ENCODE measurements at regions not wholly inside any gene's neighbourhood (a gene's known extent, or its start where the extent isn't known, plus 50 kb on each side); places are given as distances from the start of the nearest gene placed in this dataset.

DNA sequence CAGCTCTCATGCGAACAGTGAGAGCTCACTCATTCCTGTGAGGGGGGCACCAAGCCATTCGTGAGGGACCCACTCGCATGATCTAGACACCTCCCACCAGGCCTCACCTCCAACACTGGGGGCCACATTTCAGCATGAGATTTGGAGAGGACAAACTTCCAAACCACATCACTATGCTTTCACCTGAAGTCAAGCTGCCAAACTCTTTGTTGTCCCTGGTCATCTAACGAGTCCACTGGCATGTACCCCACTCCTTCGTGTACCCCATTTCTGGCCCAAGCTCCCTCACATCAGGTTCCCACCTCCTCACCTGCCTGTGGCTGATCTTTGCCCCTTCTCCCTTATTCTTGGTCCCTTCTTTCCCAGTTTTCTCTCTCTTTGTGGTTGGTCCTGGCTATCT, 198.9 kb downstream of the ADAMTS15 start:
- Histone ChIP-seq H3K4me3 (no peak overlapping the region), H3K9me3 (no peaks in the 10 kb centered on the region), H3K27ac (no peak overlapping the region), H3K27me3 (no peaks in the 10 kb centered on the region), H3K36me3 (no peaks in the 10 kb centered on the region), H3K4me1 (ENCODE audit: insufficient read depth) (peaks cover 11% of the 10 kb centered on the region)
- intact Hi-C loops (cut with DNase I), result no loop called here
- WGBS, 3 donors, result 88 to 91% (median 89%) methylated on average over 5 of the region's 5 CpGs
- TF ChIP-seq, protein P1, sequence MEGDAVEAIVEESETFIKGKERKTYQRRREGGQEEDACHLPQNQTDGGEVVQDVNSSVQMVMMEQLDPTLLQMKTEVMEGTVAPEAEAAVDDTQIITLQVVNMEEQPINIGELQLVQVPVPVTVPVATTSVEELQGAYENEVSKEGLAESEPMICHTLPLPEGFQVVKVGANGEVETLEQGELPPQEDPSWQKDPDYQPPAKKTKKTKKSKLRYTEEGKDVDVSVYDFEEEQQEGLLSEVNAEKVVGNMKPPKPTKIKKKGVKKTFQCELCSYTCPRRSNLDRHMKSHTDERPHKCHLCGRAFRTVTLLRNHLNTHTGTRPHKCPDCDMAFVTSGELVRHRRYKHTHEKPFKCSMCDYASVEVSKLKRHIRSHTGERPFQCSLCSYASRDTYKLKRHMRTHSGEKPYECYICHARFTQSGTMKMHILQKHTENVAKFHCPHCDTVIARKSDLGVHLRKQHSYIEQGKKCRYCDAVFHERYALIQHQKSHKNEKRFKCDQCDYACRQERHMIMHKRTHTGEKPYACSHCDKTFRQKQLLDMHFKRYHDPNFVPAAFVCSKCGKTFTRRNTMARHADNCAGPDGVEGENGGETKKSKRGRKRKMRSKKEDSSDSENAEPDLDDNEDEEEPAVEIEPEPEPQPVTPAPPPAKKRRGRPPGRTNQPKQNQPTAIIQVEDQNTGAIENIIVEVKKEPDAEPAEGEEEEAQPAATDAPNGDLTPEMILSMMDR (IDR thresholded peaks at IDR 0.05), result no peak
- TF ChIP-seq POLR2A (IDR thresholded peaks at IDR 0.05) (no peak), EP300 (IDR thresholded peaks at IDR 0.05) (no peak)
- no peak for DNase-seq

DNA sequence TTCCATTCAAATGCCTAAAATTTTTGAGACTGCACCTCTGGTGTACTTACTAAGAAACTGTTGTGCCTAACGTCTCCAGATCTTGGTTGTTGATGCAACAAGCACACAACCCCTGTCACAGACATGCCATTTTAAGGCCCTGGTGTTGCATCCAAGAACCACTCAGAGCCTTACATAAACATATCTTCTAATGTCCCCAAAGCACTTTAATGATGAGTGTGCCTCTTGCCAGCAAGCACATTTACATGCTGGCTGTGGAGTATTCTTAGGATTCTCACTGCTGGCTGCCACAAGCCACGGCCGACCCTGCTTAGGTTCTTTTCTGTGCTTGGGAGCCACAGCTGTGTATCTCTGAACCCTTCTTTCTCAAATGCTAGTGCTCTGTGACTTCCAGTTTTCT, 201.4 kb downstream of the ADAMTS15 start:
- H3K4me1 ChIP-seq (ENCODE audit: insufficient read depth), result peaks cover 18% of the 10 kb centered on the region
- no peaks in the 10 kb centered on the region for H3K27me3 ChIP-seq
- DNase-seq, result no peak
- H3K27ac ChIP-seq, result no peak overlapping the region
- no peaks in the 10 kb centered on the region for H3K36me3 ChIP-seq
- TF ChIP-seq POLR2A (IDR thresholded peaks at IDR 0.05) (no peak), EP300 (IDR thresholded peaks at IDR 0.05) (no peak)
- TF ChIP-seq, protein P1 (IDR thresholded peaks at IDR 0.05), result no peak
- intact Hi-C loops (cut with DNase I), result no loop called here
- H3K9me3 ChIP-seq, result no peaks in the 10 kb centered on the region
- 83 to 91% (median 83%) methylated on average over 3 of the region's 3 CpGs for WGBS, 3 donors
- H3K4me3 ChIP-seq, result no peak overlapping the region

DNA sequence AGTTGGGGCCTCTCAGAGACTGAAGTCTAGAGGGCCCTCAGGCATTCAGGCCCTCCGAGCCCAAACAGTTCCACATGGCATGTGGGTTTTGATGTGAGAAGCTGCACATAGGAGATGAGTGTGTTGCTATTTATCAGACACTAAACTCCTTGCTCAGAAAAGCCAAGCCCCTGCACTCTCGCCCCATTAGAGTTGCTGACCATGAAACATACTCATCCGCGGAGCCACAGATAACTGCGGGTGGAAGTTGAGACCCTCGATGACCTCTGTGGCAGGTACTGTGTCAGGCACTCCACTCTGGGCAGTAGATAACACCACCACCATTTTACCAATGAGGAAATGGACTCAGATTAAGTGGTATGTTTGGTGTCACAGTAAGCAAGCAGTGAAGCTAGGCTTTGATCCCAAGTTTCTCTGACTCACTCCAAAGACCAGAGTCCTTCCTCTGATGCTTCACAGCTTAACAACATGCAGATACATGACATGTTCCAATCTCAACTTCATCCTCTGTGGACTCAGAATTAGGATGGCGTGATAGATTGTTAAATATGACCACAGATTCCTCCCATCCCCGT, 202.1 kb downstream of the ADAMTS15 start:
- Histone ChIP-seq H3K27ac (no peak overlapping the region), H3K27me3 (no peaks in the 10 kb centered on the region), H3K4me3 (no peak overlapping the region), H3K9me3 (no peaks in the 10 kb centered on the region), H3K36me3 (no peaks in the 10 kb centered on the region), H3K4me1 (ENCODE audit: insufficient read depth) (peaks cover 18% of the 10 kb centered on the region)
- WGBS, 3 donors, result 93 to 95% (median 94%) methylated on average over 8 of the region's 8 CpGs
- TF ChIP-seq POLR2A (IDR thresholded peaks at IDR 0.05) (no peak), EP300 (IDR thresholded peaks at IDR 0.05) (no peak)
- TF ChIP-seq, protein P1 (IDR thresholded peaks at IDR 0.05), result no peak
- intact Hi-C loops (cut with DNase I), result no loop called here
- no peak for DNase-seq

DNA sequence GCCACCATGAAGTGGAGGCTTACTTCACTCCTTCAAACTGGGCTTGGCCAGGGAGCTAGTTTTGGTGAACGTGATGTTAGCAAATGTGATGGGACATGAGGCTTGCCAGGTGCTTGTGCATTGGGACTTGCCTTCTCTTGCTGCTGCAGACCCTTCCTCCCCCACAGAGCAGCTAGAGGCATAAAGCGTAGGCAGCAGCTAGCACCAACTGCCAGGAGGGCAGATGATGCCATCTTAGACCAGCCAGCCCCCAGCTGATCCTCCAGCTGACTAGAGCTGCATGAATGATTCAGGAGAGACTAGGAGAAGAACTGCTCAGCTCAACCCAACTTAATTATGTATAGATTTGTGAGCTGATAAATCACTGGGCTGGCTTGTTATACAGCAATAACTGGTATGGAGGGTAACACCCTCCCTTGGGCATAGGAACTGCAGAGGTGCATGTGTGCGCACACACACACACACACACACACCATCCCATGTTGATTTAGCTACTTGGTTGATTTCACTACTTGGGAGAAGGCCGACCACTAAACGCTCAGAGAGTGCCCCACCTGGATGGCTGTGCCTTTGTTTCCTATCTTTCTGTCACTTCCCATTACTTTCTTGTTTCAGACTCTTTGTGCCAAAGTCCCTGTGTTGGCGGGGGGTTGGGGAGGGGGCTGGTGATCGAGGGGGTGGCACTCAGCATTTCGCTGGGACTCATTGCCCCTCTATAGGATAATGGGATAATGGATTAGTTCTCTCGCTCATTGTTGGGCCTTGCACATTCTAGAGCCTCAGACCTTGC, 202.8 kb downstream of the ADAMTS15 start:
- Histone ChIP-seq H3K27me3 (no peaks in the 10 kb centered on the region), H3K9me3 (no peaks in the 10 kb centered on the region), H3K4me3 (no peak overlapping the region), H3K27ac (no peak overlapping the region), H3K4me1 (ENCODE audit: insufficient read depth) (peaks cover 18% of the 10 kb centered on the region), H3K36me3 (no peaks in the 10 kb centered on the region)
- intact Hi-C loops (cut with DNase I), result no loop called here
- DNase-seq, result no peak
- TF ChIP-seq, protein P1 (IDR thresholded peaks at IDR 0.05), result no peak
- WGBS, 3 donors, result 89 to 95% (median 94%) methylated on average over 9 of the region's 9 CpGs

Measured in ovary (tissue), 7 donors.